NCI-H774 (cell line): ENCODE measurements at regions not wholly inside any gene's neighbourhood (a gene's known extent, or its start where the extent isn't known, plus 50 kb on each side); places are given as distances from the start of the nearest gene placed in this dataset.
"Not testable (repeated sequence)": the region's sequence is repeated elsewhere in the genome, so short reads cannot be mapped to it uniquely, and the experiment has no call there.

Experiments
- DNase-seq: peaks from one replicate; lab custom pipeline; 2025; lab: John Stamatoyannopoulos, UW

- DNase-seq: not testable (repeated sequence)
Measured at GRCh38 chr2:242109819-242110218, 240.3 kb downstream of the RTP5 start.

- DNase-seq: not testable (repeated sequence)
Measured at GRCh38 chr2:242111954-242112353, 242.4 kb downstream of the RTP5 start.

GRCh38 chr2:242113492-242113891 lies 244.0 kb downstream of the RTP5 start:
- DNase-seq: not testable (repeated sequence)

- not testable (repeated sequence) for DNase-seq
Measured at GRCh38 chr2:242116676-242117075, 247.1 kb downstream of the RTP5 start.

GRCh38 chr2:242117305-242117704 lies 247.8 kb downstream of the RTP5 start:
- DNase-seq: not testable (repeated sequence)

GRCh38 chr2:242119682-242120081 lies 250.2 kb downstream of the RTP5 start:
- DNase-seq: not testable (repeated sequence)

- DNase-seq: not testable (repeated sequence)
Measured at GRCh38 chr2:242130682-242131081, 261.2 kb downstream of the RTP5 start.

GRCh38 chr2:242159921-242160320 lies 290.4 kb downstream of the RTP5 start:
- not testable (repeated sequence) for DNase-seq

GRCh38 chr2:242165115-242165514 lies 295.6 kb downstream of the RTP5 start:
- DNase-seq: not testable (repeated sequence)

GRCh38 chr2:242171290-242171689 lies 301.8 kb downstream of the RTP5 start:
- DNase-seq: not testable (repeated sequence)
